HG03108 (cell line): ENCODE measurements at regions not wholly inside any gene's neighbourhood (a gene's known extent, or its start where the extent isn't known, plus 50 kb on each side); places are given as distances from the start of the nearest gene placed in this dataset.

ENCODE experiments used
- ATAC-seq: cut with Tn5 transposase; IDR thresholded peaks from one replicate; pipeline ENCODE4 v1.9.1; 2021; ENCODE audit warnings: moderate library complexity; ENCODE audit not compliant: unreplicated experiment

DNA sequence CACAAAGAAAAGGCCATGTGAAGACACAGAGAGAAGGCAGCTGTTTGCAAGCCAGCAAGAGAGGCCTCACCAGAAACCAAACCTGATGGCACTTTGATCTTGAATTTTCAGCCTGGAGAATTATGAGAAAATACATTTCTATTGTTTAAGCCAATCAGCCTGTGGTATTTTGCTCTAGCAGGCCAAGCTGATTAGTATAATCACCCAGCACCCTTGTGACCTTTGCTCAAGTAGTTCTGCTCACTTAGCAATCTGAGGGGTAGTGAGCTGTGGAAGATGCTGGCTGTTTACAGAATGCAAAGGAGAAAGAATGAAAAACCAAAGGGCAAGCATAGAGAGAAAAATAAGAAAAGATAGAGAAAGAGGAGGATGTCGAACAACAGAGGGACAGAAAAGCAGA is 396.4 kb upstream of the BOD1L1 start:
- ATAC-seq = no peak

DNA sequence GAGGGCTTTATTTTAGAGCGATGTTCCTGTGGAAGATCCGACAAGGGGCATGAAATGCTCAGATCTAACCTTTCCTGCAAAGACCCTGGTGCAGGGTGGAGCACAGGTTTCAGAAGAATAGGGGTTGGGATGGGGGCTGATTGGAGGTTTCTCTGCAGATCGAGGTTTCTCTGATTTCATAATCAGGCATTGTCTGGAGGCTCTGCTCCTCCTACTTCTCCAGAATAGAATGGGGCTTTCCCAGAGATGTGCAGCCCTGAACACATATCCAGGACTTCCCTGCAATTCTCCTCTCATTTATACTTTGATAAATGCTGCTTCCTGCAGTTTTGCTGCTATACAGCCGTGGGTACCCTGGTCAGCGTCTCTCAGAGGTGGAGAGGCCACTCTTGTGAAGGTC is 397.6 kb upstream of the BOD1L1 start:
- ATAC-seq = no peak

DNA sequence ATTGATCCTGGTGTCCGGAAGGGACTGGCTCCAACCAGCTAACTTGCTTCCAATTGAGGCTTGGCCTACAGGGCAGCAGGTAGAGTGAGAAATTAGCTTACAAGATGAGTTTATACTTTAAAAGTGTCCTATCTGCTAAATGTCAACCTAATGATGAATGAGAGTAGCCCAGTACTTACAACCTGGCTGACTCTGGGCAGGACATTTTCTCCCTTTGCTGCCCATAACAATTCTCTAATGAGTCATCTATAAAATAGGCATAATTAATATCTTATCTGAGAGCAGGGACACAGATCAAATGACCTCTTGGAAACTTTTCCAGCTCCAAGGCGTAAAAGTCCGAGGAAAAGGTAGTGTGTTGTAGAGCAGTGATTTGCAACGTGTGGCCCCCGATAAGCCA is 398.4 kb upstream of the BOD1L1 start:
- ATAC-seq = no peak

DNA sequence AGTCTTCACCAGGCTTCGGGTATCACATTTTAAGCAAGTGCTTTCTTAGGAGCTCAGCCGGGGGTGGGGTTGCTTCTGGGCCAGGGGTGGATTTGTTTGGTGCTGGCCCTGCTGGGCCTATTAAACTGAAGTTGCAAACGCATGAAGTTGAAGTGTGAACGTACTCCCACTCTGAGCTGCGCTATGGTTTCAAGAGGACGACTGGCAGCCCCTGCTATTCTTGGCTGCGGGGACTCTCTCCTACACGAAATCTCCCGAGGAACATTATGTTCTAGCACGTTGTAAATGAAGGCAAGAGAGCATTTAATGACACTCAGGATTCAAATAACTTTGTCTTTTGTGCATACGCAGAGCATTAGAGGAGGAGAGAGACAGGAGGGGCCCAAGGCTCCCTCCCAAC is 401.3 kb upstream of the BOD1L1 start:
- no peak for ATAC-seq

GRCh38 chr4:14035076-14035475 is 407.6 kb upstream of the BOD1L1 start:
- no peak for ATAC-seq

- ATAC-seq = no peak
Observed at GRCh38 chr4:14043203-14043602, 415.7 kb upstream of the BOD1L1 start.

DNA sequence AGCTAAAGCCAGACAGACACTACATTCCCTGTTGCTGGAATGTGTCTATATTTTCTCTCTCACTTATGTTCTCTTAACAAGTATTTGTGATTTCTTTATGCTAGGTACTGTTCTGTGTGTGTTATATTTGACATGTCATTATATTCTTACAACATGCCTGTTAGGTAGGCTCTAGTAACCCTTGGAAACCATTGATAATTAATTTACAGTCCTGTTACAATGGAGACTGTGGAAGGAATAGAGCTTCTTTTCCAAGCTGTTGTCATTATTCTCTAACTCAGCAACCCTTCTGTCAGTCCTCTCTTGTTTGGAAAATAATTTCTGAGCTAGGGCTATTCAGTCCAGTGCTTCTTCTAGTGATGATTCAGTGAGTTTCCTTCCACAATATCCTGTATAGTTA is 419.1 kb upstream of the BOD1L1 start:
- no peak for ATAC-seq

DNA sequence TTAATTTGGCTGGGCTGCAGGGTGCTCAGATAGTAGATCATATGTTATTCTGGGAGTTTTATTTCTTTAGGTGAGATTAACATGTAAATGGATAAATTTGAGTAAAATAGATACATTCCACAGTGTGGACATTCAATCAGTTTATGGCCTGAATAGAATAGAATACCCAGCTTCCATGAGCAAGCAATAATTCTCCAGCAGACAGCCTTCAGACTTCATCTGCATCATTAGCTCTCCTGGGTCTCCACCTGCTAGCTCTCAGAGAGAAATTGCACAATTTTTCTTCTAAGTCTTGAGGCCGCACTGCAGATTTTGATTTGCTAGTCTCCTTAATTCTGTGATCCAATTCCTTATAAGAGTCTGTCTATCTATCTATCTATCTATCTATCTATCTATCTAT is 420.3 kb upstream of the BOD1L1 start:
- ATAC-seq = no peak

GRCh38 chr4:14049946-14050345 is 422.4 kb upstream of the BOD1L1 start:
- ATAC-seq = no peak

- no peak for ATAC-seq
Observed at GRCh38 chr4:14053291-14053690, 425.8 kb upstream of the BOD1L1 start.

GRCh38 chr4:14054391-14054790 is 426.9 kb upstream of the BOD1L1 start:
- ATAC-seq = no peak

DNA sequence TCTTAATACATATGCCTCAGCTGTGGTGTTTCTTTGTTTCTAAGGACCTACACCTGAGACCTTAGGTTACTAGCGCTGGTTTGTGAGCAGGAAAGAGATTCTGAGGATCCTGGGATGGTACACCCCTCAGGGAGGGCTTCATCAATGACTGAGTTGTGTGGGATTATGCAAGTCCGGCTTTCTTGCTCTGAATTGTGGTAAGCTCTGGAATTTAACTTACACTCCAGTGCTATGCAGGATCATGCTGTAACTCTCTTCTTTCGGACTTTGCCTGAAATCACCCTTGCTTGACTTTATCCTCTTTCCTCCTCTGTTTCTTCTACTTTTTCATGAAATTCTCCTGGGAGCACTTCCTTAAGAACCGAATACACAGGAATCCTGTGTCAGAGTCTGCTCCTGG is 431.5 kb upstream of the BOD1L1 start:
- ATAC-seq = no peak

- no peak for ATAC-seq
Observed at GRCh38 chr4:14064984-14065383, 437.5 kb upstream of the BOD1L1 start.

GRCh38 chr4:14065406-14065805 is 437.9 kb upstream of the BOD1L1 start:
- ATAC-seq = no peak

DNA sequence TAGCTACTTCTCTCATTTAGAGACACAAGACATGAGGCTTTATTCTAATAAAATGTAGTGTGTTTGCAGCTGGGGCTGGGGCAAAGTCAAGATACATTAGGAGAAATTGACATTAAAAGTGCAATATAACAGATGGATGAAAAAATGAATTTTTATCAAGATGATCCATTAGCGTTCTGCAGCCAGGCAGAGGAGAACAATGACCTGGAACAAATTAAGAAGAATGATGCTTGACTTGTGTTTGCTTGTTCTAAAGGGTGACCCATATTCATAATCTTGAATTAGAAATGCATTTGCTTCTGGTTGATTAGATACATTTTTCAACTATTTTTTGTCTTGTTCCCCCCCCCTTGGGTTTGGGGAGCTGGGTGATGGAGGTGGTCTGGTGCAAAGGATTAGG is 439.5 kb upstream of the BOD1L1 start:
- ATAC-seq = no peak

DNA sequence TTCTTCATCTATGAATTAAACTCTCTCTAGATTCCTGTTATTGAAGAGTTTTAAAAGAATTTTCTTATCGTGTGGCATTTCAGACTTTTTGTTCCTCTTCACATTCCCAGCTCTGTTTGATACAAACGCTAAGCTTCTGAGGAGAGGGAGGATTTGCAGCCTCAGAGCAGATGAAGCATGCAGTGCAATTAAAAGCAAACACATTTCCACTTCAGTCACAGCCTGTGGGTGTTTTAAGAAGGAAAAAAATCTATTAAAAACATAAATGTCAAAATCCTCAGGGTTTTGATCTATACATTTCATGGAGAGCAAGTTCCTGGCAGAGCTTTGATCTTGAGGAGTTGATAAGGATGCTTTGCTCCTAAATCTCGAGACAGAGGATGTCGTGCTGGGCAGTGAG is 442.4 kb upstream of the BOD1L1 start:
- no peak for ATAC-seq

- ATAC-seq = no peak
Observed at GRCh38 chr4:14070289-14070880, 442.9 kb upstream of the BOD1L1 start.

GRCh38 chr4:14072506-14072905 is 445.0 kb upstream of the BOD1L1 start:
- no peak for ATAC-seq

GRCh38 chr4:14076776-14077175 is 449.3 kb upstream of the BOD1L1 start:
- no peak for ATAC-seq

DNA sequence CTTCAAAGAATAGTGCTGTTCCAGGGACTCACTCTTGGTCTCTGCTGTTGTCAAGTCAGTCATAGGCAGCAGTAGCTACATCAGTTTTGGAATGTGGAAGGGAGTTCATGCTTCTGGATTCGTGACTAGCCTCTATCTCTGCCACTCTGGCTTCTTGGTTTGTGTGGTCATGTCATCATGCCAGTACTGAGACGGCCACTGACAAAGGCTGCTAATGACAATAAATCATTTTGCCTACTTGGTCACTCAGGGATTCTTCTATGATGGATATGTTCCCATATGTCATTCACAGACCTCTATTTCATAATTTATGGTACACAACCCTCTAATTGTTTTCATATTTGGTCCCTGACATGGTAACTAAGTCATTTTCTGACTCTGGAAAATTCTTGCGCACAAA is 450.8 kb upstream of the BOD1L1 start:
- no peak for ATAC-seq

DNA sequence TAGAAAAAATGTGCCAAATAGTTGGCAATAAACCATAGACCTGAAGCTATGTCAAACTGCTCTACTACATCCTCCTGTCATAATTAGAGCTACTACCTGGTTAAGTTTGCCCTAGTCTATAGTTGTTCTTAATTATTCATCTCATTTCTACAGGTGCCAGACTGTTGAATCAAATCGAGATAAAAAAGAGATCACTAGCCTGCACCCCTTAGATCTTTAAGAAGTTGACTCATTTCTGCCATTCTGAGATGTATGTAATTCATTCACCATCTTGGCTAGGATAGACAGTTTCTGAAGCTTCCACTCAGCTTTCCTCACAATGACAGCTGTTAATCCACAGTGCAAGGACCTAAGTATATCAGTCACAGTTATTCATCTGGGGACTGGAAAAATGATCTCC is 452.1 kb upstream of the BOD1L1 start:
- no peak for ATAC-seq

DNA sequence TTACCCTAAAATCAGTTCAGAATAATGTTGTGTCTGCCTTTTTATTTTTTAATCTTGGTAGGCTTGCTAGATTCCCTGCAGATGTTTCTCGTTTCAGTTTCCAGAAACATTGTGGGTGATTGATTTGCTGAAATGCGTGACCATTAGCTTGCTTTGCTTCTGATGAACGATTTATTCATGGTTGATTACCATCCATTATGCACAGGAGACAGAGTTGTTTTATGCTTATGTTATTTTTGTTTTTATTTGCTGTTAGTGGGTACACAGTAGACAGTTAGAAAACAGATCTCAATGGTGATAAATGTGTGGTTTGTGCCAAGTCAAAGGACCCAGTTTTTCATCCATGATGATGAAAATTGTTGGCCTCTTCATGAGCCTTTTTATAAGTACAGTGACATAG is 455.6 kb upstream of the BOD1L1 start:
- ATAC-seq = no peak

DNA sequence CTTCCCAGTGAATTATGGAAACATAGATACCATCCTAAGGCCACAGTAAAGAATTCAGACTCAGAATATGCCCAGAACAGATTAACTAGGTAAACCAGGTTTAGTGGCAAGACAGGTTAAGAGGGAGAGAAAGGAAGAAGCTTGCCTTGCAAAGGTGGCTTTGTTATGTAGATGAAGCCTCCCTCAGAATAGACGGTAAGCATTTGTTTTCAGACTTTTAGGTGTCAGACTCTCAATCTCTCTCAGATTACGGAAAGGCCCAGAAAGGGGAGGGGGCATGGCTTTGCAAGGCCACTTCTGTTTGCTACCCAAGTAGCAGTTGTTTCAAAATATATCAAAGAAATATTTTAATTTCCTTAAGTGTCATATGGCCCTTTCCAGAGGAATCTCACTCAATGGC is 457.1 kb upstream of the BOD1L1 start:
- no peak for ATAC-seq

GRCh38 chr4:14087459-14087858 is 459.9 kb upstream of the BOD1L1 start:
- peak; percentile 86 for ATAC-seq
